Stimulated activated CD8-positive, alpha-beta memory T cell treated with anti-CD3 and anti-CD28 coated beads, Interleukin-15, amount 100 ng/mL, for 48 hours (primary cell): ENCODE measurements at regions not wholly inside any gene's neighbourhood (a gene's known extent, or its start where the extent isn't known, plus 50 kb on each side); places are given as distances from the start of the nearest gene placed in this dataset.
"Not testable (repeated sequence)": the region's sequence is repeated elsewhere in the genome, so short reads cannot be mapped to it uniquely, and the experiment has no call there.

ENCODE experiments used
- DNase-seq, 2 donors: peaks; one replicate each; pipeline ENCODE4 v3.0.0-alpha.2; 2020; ENCODE audit warnings: low read depth in 2 of 2

DNA sequence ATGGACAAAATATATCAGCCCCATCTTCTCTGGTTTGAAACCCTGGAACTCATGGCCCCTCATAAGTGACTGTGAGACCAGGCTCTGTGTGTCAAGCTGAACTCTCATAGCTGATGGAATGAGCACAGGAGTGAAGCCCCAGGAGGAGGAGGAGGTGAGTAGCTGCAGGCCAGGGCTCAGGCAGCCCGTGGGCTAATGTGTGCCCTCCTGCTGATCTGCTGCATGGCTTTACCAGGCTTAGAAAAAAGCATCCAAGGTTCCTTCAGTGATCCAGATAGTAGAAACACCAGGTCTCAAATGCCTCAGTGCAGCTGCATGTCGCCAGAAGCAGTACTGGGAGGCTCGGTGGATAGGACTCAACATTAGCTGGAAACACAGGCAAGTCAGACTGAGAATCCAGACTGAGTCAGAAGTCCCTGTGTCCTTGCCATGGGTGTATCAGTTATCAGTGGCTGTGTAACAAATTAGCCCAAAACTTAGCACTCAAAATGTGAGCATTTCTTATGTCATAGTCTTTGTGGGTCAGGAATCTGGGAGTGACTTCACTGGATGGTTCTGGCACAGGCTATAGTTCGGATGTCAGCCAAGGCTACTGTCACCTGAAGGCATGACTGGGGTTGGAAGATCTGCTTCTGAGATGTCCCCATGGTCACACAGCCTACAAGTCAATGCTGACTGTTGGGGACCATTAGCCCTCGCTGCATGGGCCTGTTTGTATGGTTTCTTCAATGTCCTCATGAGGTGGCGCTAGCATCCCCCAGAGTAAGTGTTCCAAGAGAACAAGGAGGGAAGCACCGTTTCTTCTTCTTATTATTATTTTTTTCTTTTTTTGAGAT lies 255.4 kb upstream of the IRF2BP2 start:
- no peak for DNase-seq

DNA sequence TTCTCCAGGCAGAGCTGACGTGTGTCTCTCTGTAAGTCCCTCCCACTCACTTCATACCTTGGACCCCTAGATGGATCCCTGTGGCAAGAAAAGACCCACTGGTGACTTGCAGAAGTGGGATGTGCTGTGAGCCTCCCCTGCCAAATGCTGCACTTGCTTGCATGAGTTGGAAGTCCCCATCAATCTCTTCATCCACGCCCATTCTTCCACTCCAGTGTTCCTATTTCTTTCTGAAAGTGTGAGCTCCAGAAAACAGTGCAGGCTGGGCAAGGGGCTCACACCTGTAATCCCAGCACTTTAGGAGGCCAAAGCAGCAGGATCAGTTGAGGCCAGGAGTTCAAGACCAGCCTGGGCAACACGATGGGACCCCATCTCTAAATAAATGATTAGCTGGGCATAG lies 254.1 kb upstream of the IRF2BP2 start:
- no peak for DNase-seq

DNA sequence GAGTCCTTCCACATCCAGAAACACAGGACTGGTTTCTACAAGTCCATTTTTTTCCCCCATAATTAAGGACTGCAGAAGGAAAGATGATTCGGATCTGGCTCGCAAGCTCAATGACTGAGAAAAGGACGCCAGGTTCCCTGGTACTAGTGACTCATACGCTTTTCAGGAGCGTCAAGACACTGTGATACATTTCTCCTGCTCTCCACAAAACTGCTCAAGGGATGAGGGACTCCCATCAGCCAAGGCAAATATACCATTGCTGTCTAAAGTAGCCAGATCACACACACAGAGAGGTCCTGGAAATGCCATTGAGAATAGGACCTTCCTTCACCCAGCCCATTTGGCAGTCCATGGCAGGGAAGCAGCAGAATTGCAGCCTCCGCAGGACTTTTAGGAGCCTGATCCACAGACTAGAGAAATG lies 253.6 kb upstream of the IRF2BP2 start:
- DNase-seq = no peak

DNA sequence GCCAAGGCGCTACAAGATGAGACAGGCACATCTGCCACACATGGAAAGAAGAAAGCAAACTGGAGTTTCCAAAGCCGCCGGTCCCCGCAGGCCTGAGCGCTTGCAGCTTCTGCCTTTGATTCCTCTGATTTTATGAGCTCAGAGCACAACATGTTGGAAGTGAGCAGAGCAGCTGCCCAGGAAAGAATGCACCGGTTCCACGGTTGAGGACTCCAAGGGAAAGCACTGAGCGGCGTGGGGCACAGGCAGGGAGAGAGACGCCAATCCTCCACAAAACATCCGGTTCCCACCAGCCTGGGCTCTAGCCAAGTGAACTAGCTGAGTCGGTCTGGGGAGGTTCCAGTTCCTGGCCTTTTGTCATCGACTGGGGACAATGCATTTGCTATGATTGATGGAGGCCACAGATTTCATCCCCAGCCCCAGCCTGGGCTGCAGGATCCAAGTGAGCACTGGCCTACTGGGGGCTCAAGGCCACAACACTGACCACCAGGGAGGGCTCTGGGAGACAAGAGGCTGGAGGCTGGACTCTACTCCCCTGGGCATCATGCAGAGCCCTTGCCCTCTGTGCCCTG lies 253.1 kb upstream of the IRF2BP2 start:
- DNase-seq = no peak

DNA sequence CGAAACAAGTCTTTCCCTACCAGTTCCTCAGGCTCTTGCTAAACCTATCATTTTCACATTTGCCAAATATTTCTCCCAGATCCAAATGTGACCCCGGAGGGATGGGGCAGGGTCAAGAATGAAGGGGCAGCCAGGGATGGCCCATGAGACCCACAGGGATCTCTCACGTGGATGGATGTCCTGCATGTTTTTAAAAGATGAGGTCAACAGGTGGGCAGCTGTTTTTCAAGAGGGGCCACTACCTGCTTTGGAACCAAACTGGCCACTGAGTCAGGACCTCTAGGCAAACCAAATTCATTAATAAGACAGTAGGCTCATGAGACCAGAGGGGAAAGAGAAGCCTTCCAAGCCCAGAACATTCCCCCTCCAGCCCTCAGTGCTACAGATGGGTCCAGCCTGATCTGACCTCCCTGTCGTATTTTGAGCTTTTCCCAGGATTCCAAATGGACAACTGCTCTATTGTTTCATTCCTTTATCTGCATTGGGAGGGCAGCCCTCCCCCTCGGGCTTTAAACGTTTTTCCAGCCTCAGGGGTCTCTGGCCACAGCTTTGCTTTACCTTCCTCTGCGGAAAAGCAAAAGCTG lies 252.5 kb upstream of the IRF2BP2 start:
- no peak for DNase-seq

DNA sequence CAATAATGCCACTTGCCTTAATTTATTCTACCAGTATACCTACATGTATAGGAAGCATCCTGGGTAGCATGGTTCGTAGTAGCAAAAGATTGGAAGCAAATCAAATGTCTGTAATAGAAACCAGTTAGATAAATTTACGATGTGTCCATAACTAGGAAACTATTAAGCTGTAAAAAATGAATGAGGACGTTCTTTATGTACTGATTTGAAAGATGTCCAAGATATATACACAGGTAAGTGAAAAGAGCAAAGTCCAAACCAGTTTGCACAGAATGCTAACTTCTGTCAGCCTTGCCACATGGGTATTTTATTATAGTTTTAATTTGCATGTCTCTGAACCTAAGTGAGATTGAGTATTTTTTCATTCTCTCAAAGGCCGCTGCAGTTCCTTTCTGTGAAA lies 251.8 kb upstream of the IRF2BP2 start:
- DNase-seq = no peak

DNA sequence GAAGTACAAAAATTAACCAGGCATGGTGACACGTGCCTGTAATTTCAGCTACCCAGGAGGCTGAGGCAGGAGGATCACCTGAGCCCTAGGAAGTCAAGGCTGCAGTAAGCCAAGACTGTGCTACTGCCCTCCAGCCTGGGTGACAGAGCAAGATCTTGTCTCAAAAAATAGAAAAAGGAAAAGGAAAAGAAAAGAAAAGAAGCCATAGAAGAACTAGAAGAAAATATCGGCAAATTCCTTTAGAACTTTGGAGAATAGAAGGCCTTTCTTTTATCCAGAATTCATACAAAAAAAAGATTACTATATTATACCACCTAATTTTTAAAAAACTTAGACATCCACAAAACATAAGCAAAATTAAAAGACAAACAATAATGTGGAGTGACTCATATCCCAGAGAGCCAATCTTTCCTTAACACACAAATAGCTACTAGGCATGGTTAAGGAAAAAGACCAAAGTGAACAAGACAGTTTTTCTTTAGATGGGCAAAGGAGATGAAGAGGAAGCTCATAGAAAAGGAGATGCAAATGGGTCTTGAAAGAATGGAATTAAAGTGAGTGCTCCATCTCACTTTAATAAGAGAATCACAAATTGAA lies 251.1 kb upstream of the IRF2BP2 start:
- DNase-seq = no peak

DNA sequence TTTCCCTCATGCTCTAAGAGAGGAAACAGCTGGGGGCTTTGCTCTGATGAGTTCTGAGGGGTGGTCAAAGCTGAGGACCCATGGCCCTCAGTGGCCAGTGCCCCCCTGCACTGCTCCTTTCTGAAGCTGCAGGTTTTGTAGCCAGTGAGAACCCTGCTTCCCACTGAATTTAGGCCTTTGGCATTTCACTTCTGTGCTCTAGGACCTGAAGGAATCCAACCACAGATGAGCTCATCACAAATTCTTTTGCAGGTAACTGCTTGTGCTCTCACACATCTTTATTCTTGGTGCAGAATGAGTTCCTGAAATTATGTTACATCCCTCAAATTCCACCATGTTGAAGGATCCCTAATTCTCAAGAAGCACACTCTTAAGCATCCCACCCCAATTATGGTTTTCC lies 248.7 kb upstream of the IRF2BP2 start:
- DNase-seq = no peak

DNA sequence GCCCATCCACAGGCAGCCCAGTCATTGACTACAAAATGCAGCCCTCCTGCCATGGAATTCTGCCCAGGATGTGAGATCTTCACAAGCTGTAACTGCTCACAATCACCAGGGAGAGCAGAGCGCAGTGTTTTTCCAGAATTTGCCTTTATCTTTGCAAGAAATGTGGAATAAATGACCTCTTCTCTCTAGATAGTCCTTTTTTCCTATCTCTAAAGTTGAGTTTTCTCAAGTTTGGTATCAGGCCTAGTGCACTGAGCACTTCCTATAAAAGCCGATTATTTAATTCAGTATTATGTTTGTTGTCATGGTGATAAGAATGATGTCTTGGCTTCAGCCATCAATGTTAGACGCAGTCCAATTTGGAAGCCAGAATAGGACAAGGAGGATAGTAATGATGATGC lies 246.9 kb upstream of the IRF2BP2 start:
- DNase-seq = no peak

DNA sequence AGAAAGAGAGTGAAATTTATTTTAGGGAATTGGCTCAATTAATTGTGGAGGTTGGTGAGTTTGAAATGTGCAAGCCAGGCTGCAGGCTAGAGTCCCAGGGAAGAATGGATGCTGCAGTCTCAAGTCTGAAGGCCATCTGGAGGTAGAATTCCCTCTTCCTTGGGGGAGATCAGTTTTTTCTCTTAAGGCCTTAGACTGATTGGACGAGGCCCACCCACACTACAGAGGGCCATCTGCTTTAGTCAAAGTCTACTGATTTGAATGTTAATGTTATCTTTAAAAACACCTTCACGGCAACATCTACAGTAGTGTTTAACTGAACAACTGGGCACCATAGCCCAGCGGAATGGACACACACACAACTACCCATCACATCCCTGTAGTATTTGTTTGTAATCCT lies 245.9 kb upstream of the IRF2BP2 start:
- DNase-seq = no peak

DNA sequence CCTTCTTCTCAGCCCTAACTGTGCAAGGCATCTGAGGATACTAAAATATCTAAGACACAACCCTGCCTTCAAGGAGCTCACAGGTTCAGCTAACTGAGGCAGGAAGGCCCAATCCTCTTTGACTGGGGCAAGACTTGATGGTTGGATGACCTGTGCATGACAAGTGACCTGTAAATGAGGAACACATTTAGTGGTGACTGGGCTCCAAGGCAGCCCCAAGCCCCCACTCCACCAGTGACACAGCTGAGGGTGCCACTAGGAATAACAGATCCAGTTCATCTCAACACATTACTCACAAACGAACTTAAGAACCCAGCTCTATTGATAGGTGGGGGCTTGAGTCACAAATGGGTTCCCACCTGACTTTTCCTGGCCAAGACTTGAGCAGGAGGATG lies 244.7 kb upstream of the IRF2BP2 start:
- no peak for DNase-seq

DNA sequence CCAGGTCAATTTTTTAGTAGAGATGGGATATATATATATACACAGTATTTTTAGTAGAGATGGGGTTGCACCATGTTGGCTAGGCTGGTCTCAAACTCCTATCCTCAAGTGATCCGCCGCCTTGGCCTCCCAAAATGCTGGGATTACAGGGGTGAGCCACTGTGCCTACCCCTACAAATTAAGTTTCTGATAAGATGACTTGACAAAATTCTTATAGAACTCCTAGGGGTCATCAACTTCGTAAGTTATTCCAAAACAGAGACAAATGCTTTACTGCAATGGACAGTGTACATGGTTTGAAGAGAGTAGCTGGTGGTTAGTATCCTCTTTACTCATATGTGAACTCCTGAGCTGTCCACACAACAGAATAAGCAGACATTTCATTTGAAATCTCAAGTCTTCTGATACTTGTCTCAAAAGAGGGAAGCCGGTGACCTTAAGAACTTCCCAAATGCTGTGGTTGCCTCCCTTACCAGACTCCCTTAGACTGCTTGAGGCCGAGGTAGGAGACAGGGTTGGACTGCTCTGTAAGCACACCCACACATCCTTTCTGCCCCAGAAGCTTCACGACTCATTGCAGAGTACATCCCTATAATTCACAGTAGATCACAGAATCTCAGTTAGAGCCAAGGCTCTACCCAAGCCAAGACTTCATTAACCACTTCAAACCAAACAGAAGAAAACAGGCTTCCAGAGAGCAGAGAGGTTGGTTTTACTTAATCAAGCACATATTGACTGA lies 244.1 kb upstream of the IRF2BP2 start:
- DNase-seq = no peak

DNA sequence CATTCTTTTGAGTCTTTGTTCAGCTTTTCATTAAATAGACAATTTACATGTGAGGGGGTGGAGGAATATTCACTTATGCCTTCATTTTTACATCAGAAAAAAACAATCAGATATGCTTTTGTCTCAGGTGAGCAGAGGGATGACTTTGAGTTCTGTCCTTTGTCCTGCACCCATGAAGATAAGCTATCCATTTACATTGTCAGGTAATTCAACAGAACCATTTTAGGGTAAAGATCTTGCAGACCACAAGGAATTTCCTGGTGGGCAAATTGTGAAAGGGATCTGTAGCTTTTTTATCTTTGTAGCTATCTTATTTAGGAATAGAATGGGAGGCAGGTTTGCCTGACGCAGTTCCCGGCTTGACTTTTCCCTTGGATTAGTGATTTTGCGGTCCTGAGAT lies 242.7 kb upstream of the IRF2BP2 start:
- no peak for DNase-seq

DNA sequence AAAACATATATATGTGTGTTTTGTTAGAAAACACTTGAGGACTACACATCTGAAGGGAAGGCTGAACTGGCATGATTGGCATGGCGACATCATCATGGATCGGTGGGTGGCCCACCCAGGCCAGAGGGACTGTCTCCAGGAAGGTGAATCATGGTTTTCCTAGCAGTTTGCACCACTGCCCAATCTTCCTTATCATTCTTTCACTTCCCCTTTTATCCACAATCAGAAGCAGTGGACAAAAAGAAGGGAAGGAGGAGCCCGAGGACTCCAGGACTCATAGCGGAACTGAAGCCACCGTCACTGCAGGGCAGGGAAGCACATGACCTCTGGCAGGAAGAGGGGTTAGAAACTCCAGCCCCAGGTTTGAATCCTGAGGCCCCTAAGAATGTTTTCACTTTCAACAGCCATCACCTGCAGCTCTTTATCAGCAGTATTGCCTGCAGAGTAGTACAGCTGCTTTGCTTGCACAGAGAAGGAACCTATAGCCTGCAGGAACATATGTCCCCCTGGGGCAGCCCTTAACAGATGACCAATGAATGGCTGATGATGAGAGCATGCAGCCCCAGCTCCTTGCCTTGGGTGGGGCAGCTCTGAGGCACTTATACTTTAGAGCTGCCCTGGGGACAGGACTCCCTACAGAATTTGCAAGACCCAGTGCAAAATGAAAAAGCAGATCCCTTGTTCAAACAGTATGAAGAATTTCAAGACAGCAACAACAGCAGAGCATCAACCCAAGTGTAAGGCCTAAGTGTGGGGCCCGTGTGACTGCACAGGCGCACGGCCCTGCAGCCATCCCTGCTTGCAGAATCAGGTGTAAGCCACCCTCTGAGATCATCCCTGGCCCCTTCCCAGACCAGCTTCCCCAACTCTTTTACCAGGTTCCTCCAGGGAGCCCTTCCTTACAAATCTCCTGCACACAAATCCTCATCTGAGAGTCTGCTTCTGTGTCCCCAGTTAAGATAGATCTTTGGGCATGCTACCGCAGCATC lies 241.8 kb upstream of the IRF2BP2 start:
- DNase-seq = no peak

DNA sequence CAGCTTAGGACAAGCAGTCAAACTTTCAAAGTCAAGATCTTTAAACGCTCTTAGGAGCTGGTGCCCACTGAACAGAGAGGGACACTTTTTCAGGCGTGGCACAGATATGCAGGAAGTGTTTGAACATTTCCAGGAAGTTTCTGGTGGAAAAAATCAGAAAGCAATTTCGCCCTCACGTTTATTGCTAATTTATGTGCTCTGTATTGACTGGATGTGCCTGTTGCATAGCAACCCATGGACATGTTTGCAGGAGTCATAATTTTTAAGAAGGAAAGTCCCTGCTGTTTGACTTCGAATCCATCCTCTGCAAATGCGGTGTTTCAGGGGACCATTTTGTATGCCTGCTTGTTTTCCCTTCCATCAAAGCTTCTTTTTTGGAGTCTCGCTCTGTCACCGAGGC lies 239.9 kb upstream of the IRF2BP2 start:
- DNase-seq = no peak

DNA sequence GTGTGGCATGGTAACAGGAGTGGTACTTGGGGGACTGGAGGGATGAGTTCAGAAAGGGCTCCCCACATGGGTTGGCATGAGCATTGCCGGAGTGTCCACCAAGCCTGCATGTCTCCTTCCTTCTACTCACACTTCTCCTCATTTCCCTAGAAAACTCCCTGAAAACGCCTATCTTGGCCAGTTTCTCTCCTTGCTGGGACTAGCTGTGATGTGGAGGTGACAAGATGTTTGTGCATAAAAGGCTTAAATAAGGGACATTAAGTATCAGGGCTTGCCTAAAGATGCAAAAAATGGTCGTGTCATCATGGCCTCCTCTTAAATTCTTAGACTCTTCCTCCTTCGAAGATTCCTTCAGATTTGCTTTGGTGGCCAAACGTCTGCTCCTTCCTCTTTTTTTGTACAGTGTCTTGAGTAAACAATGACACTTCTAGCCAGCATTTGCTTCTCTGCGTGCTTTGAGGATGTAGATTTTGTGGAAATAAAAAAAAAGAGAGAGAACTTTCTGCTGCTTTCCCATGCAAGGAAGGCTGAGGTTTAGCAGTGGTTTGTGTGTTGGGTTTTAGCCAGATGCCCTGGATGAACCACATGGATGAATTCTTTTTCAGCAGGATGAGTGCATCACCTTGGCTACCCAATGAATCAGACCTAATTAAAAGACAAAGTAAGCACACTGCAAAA lies 239.1 kb upstream of the IRF2BP2 start:
- no peak for DNase-seq

DNA sequence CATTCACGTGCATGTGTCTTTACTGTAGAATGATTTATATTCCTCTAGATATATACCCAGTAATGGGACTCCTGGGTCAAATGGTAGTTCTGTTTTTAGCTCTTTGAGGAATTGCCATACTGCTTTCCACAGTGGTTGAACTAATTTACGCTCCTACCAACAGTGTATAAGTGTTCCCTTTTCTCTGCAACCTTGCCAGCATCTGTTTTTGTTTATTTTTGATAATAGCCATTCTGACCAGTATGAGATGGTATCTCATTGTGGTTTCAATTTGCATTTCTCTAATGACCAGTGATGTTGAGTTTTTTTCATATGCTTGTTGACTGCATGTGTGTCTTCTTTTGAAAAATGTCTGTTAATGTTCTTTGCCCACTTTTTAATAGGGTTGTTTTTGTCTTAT lies 236.8 kb upstream of the IRF2BP2 start:
- DNase-seq = not testable (repeated sequence)

DNA sequence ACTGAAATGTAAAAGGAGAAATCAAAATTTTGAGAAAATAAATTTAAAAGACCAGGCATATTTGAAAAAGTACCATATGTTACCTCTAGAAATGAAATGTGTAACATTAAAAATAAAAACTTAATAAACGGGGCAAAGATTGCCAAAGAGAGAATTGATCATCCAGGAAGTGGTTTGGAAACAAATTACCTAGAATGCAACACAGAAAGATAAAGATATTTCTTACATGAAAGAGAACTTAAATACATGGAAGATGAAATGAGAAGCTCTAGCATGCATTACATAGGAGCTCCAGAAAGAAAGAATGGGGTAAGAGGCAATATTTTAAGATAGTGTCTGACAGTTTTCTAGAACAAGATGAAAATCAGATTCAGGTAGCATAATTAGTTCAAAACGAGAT lies 235.9 kb upstream of the IRF2BP2 start:
- no peak for DNase-seq

DNA sequence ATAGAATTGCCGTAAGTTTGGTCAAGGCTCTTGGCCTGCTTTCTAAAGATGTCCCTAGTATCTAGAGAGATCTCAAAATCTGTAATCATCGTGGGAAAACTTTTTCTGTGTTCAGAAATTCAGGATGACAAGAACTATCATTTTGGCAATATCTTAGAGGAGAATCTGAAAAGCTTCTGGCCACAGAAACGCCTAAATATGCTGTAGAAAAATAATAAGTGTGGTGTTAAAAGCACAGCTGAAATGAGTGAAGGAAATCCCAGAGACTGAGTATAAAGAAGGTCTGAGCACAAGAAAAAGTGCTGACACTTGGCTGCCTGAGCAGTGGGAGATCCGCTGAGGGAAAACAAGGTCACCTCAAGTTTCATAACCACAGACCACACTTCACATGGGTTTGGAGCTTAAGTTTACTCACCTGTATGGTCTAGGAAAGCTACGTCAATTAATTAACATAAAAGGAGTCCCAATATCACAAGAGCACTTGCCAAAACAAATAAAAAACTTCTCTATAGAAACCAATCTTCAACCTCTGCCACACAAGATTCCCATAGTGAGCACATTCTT lies 235.2 kb upstream of the IRF2BP2 start:
- peak in 1 of 2 donors; percentile 33 for DNase-seq

DNA sequence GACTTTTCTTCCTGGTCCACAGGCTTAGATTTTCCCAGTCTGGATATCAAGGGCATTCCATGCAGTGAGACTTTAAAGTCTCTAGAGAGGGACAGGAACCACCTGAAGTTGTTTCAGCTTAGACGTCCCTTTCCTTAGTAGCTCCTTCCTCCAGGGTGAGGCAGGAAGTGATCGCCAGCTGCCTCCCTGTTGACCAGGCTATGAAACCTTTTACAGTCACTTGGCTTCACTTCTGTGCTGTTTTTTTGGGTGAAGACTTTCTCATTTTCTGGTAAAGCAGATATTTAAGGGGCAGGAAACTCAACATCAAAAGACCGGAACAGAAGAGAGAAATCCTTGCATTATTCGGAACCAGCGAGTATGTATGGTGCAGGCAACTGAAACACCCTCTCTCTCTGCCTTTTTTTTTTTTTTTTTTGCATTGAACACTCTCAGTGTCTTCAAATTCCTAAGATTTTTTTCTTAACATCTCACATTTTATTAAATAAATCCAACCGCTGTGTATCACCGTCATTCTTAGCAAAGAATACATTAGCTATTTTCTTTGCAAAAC lies 234.6 kb upstream of the IRF2BP2 start:
- DNase-seq = no peak
